Non-pigmented ciliary epithelial cell (primary cell): ENCODE measurements at regions not wholly inside any gene's neighbourhood (a gene's known extent, or its start where the extent isn't known, plus 50 kb on each side); places are given as distances from the start of the nearest gene placed in this dataset.
"Not testable (repeated sequence)": the region's sequence is repeated elsewhere in the genome, so short reads cannot be mapped to it uniquely, and the experiment has no call there.

Source experiments
- DNase-seq: peaks from one replicate; pipeline ENCODE4 v3.0.0-alpha.2; 2010; ENCODE audit warnings: low read depth

DNA sequence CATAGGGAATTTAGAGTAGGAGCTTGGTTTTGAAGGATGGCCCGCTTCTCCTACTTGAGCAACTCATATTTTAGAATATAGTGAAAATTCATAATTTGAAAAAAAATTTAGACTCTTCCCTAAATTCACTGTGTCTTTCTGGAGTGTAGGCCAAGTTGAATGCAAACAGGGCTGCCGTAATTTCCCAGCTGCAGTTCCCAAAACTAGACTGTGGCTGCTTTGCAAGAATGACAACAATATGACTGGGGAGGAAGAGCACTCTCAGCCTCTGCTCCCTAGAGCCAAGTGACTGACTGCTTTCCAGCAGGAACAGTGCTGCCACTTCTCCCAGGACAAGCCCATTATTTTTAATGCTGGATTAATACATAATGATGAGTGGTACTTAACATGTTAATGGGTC, 209.0 kb downstream of the RHOU start:
- no peak for DNase-seq

DNA sequence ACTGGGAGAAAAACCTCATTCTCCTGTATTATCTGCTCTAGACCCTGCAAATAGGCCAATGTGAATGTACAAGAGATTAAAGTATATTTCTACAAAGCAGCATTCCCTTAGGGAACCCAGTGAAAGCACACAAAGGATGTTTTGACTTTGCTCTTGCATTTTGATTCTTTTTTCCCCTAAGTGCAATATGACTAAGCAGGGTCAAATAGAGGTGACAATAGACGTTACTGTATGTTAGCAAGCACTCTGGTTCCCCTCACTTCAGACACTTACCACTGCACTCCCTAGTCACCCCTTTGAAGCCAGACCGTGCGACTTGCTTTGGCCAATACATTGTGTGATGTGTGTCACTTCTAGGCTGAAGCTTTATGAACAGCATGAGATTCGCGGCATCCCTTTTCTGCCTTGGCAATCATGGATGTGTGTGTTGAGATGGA, 209.7 kb downstream of the RHOU start:
- DNase-seq, result peak; percentile 20

DNA sequence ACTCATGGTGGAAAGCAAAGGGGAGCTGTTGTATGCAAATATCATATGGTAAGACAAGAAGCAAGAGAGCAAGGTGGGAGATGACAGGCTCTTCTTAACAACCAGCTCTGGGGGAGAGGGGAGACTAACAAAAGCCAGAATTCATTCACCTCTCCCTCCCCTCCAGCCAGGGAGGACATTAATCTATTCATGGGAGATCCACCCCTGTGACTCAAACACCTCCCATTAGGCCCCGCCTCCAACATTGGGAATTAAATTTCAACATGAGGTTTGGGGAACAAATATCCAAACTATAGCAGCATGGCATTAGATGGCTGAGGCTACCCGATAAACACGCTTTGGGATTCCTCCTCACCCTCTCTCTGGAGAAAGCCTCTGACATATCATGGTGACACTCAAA, 210.6 kb downstream of the RHOU start:
- no peak for DNase-seq

DNA sequence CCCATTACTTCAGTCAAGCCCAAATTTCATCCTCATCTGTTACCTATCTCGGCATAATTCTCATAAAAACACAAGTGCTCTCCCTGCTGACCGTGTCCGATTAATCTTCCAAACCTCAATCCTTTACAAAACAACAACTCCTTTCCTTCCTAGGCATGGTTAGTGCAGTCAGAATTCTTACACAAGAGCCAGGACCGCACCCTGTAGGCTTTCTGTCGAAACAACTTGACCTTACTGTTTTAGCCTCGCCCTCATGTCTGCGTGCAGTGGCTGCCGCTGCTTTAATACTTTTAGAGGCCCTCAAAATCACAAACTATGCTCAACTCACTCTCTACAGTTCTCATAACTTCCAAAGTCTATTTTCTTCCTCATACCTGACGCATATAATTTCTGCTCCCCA, 214.3 kb downstream of the RHOU start:
- not testable (repeated sequence) for DNase-seq

DNA sequence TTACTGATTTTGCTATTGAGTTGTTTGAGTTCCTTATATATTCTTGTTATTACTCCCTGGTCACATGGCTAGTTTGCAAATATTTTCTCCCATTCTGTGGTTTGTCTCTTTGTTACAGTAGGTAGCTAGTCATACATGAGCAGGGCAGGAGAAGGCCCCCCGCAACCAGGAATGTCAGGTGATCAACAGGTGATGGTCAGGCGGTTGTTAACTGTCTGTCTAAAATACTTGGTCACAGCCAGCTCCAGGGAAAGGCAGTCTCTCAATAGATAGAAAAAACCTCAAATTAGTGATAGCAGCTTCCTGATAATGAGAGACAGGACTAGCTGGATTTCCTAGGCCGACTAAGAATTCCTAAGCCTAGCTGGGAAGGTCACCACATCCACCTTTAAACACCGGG, 217.9 kb downstream of the RHOU start:
- DNase-seq, result no peak

DNA sequence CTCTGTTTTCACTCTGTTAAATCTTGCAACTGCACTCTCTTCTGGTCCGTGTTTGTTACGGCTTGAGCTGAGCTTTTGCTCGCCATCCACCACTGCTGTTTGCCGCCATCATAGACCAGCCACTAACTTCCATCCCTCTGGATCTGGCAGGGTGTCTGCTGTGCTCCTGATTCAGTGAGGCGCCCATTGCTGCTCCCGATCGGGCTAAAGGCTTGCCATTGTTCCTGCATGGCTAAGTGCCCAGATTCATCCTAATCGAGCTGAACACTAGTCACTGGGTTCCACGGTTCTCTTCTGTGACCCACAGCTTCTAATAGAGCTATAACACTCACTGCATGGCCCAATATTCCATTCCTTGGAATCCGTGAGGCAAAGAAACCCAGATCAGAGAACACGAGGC, 218.5 kb downstream of the RHOU start:
- not testable (repeated sequence) for DNase-seq

- peak; percentile 32 for DNase-seq
Observed at GRCh38 chr1:228955691-228956090, 220.4 kb downstream of the RHOU start.

GRCh38 chr1:228956864-228957263, 221.6 kb downstream of the RHOU start:
- no peak for DNase-seq

GRCh38 chr1:228957535-228957934, 222.3 kb downstream of the RHOU start:
- DNase-seq, result no peak

GRCh38 chr1:228958121-228958520, 222.8 kb downstream of the RHOU start:
- no peak for DNase-seq

- no peak for DNase-seq
Observed at GRCh38 chr1:228958741-228959140, 223.5 kb downstream of the RHOU start.

GRCh38 chr1:228960705-228961104, 225.4 kb downstream of the RHOU start:
- DNase-seq, result no peak

DNA sequence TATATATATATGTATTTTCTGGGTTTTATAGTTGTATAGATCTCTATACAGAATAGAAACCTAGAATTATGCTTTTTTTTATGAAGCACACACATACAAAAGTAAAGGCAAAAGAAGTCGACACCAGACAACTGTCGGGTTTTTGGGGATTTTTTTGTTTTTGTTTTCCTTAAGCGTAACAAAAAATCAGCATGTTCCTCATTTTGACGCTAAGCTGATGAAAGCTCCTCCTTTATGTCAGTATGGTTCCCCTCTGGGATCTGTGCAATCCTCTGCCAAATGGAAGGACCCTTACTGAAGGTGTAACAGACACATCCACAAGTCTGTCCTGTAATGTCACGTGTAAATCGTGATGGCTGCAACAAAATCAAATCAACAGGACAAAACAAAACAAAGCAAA, 226.2 kb downstream of the RHOU start:
- no peak for DNase-seq

GRCh38 chr1:228963795-228964177, 228.5 kb downstream of the RHOU start:
- DNase-seq, result no peak

DNA sequence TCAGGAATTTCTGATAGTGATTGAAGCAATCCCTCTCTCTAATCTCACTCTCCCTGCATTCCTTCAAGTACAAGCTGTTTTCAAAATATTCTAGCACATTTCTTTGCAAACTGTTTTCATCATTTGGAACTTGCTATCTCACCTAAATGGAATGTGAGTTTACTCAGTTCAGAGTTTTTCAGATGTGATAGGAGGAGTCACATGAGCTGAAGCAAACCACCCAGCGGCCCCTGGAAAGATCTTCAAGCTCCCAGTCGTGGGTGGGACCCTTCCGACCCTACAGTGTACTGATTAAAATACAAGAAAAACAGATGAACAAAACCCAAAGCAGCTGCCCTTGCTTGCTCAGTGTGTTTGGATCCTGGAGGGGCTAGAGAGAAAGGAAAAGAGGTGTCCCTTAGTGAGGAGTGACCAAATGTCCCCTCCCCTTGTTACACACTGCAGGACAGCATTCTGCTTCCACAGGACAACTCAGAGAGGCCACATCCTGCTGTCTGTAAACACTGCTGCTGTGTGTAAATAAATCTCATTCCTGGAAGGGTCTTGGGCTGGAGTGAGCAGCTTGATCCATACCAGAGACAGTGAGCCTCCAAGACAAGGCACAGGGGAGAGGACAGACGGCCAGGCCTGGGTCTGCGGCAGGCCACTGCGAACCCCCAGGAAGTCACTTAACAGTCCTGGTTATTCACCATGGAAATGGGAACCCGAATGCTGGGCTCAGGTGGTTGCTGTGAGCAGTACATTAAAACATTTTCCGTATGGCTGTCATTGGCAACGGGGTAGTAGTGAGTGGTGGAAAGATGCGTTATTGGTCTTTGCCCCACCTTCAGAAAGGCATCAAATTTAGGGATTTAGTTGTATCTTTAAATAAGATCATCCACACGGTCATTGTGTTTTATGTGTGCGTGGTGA, 229.2 kb downstream of the RHOU start:
- peak; percentile 87 for DNase-seq

DNA sequence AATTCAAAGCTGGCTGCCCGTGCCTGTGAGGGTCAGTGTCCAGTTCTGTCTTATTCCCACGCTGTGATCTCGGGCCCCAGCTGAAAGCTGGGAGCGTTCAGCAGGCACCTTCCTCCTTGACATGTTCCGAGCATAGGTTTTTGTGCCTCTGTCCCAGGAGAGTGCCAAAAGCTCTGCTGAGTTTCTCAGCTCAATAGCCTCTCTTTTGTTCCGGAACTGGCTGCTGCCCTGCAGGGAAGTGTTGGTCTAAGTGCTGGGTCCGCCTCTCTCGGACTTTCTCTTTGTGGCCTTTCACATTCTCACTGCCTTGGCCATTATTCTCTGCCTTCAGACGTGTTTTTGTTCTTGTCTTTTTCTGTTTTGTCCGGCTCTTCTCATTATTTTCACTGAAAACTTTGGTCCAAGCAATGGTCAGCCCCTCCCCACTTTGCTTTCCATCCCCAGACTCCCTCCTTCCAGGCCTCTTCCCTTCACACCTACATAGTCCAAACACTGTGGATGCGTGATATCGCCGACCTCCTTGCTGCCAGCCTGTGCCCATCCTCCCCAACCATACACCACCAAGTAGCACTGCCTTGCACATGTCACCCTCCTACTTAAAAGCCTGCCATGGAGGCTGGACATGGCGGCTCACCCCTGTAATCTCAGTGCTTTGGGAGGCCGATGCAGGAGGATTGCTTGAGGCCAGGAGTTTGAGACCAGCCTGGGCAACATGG, 233.8 kb downstream of the RHOU start:
- DNase-seq, result no peak

DNA sequence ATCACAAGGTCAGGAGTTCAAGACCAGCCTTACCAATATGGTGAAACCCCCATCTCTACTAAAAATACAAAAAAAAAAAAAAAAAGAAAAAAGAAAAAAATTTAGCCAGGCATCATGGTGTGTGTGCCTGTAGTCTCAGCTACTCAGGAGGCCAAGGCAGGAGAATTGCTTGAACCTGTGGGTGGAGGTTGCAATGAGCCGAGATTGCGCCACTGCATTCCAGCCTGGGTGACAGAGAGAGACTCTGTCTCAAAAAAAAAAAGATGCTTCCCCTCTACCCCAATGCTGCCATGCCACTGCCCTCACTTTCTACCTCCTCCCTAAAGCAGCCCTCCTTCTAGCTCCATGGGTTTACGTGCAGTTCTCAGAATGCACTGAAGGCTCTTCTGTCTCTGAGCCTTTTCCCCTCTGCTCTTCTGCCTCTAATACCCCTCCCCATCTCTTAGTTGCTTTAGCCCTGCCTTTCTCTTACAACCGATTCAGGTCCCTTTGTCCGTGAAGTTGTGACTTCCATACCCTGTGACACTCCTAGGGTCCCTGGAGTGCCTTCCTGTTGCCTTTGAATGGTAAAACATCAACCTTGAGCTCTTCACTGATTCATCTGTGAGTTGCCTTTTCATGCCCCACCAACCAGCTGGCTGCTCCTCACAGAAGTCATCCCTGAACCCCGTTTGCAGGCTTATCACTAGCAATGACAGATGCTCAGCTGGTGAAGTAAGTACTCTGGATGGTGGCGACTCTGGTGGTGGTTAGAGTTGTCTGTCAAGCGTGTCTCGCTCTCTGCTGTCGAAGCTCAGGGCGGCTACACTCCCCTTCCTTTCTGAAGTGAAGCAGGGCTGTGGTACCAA, 234.9 kb downstream of the RHOU start:
- DNase-seq, result no peak

GRCh38 chr1:228972576-228972975, 237.3 kb downstream of the RHOU start:
- DNase-seq, result no peak

- DNase-seq, result no peak
Observed at GRCh38 chr1:228974273-228974672, 239.0 kb downstream of the RHOU start.

DNA sequence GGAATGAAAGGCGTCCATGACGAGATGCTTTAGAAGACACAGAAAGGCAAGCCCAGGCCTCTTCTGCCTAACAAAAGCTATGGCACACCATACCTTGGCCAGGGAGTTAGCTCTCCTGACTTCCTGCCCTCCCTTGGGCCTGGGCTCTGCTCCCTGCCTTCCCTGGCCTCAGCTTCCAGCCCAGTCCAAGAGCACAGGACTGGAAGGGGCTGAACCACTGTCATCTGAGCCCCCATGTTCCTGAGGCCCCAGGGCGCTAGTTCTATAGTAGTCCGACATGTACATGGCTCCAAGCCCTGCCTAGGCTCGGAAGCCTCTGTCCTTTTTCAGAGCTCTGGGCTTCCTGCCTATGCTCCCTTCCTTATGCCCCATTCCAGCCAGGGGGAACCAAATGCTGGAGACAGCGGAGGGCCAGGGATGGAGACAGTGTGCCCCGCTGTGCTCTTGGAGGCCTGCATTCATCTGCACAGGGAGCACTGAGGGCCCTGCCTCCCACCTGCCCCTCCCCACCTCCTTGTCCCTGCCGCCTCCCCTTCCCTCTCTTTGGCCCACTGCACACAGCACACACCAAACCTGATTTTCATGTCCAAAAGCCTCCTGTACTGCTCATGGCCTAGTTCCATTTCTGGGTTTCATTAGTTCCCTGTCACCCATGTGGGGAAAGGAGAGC, 240.1 kb downstream of the RHOU start:
- DNase-seq, result no peak

DNA sequence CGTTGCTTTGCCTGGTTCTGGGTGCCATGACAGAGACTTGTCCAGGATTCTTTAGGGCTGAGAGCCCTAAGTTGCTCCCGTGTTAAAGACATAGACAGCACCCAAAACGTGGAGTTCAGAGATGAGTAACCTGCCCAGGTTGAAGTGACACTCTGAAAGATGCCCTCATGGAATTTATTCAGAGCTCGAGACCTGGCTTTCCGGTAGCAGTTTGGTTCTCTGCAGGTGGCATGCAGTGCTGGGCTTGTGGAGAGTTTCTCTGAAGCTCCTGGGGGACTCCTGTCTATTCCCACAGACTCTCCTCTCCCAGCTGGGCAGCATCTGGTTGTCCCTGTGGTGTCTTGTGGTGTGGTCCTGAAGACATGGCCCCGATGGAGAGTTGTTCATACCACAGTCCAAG, 241.0 kb downstream of the RHOU start:
- DNase-seq, result no peak

- no peak for DNase-seq
Observed at GRCh38 chr1:228977307-228977706, 242.0 kb downstream of the RHOU start.
